GM21576 (cell line): ENCODE measurements at regions not wholly inside any gene's neighbourhood (a gene's known extent, or its start where the extent isn't known, plus 50 kb on each side); places are given as distances from the start of the nearest gene placed in this dataset.
"Not testable (repeated sequence)": the region's sequence is repeated elsewhere in the genome, so short reads cannot be mapped to it uniquely, and the experiment has no call there.

ENCODE experiments used
- ATAC-seq: cut with Tn5 transposase; IDR thresholded peaks from one replicate; pipeline ENCODE4 v1.9.1; 2021; ENCODE audit warnings: mild to moderate bottlenecking, moderate library complexity; ENCODE audit not compliant: unreplicated experiment

DNA sequence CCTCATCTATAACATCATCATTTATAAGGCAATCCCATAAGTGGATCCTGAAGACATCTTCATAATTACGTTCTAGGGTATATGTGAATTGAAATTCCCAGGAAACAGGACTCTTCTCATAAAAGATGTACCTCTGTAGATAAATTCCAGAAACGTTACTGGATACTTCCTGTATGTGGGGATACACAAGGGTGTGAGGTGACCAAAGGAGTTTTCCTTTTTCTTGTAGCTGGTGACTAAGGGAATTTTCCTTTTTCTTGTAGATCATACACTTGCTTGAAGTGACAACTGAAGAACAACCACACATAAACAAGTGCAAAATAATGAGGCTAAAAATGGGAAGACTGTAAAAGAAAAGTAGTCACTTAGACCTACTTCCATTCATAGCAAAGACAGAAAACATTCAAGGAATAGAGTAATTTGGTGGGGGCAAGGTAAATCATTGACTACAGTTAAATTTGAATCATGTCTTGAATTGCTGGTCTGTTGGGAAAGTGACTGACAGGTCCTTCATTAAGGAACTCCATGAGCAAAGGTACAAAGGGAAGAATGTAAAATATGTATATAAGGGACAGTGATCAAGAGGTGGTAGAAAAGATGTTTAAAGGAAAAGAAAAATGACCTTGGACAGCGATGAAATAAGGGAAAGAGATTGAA is 53.2 kb upstream of the UBE2E3 start:
- no peak for ATAC-seq

DNA sequence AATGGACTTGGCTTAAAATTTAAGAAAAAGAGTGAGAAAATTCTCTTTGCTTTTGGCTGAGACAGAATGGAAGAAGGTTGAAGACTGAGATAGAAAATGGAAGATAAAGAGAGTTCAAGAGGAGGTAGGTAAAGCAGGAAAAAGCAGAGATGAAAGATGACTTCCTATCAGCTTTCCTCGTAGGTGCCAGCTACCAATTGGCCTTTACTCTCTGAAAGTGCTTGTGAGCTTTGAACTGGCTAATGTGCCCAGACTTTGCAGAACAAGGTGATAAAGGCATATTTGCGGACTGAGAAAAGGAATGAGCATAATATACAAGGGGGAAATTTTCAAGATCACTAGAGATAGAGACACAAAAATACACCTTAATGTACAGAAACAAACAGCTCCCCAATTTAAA is 54.7 kb upstream of the UBE2E3 start:
- no peak for ATAC-seq

DNA sequence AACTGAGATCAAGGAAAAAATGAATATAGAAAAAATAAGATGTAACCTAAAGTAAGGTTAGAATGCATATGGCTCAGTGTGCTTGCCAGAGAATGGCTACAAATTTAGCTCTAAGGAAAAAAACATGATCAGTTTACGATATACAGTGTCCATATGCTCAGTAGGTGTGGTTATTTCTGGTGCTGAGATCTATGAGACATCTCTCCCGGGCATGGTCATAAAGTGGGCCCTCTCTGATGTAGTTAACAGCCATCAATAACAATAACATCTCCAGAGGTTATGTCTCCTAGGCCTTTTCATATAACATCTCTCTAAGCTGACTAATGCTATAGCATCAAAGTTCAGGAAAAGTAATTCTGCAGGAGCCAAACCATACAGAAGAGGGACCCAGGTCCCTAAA is 56.3 kb upstream of the UBE2E3 start:
- no peak for ATAC-seq

DNA sequence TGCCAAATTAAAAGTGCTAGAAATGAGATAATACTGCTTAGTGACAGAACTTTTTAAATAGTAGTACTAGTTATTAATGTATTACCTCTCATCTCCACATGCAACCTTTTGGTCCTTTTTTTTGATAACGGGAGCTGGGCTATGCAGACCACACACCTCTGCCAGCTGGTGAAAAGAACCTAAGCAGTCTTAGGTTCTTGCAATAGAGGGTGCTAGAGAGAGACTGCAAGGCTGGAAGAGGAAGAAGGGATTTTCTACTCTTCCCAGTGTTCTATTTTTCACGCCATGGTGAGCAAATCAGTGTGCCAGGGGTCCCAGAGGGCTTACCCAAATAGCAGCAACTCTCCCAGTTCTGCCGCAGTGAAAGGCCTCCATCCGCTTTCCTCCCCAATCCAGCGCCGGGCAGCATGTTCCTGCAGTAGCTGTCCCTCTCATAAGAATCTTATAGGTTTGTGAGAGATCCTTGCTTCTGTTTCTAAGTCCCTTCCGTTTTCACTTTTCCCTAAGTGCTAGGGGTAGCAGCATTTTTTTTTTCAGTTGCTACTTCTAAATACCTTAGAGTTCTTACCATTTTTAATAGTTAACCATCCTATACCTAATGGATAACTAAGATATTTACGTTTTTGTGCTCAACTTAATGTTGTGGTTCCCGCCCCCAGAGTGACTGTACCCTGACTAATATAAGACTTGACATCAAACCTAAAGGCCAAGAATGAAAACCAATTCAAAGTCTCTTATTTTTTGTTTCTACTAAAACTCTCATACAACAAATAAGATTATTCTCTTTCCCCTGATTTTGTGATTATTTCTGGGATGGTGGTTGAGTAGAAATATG is 69.4 kb upstream of the UBE2E3 start:
- ATAC-seq = no peak

GRCh38 chr2:180907731-180908130 is 72.7 kb upstream of the UBE2E3 start:
- no peak for ATAC-seq

DNA sequence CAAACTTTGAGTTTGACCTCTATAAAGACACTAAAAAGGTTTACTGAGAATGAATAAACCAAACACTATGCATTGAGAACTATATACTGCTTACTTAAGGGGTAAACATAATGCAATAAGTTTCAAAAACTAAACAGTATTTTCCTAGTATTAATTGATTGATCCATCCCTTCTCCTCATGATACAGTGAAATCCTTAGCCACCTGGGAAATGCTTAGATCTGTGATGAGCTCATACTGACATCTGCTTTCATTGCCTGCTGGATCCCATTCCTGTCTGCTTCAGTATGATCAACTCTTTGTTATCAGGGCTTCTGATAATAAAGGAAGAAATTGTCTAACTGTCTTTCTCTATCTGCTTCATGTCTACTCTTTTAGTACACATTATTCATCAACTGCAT is 74.9 kb upstream of the UBE2E3 start:
- no peak for ATAC-seq

DNA sequence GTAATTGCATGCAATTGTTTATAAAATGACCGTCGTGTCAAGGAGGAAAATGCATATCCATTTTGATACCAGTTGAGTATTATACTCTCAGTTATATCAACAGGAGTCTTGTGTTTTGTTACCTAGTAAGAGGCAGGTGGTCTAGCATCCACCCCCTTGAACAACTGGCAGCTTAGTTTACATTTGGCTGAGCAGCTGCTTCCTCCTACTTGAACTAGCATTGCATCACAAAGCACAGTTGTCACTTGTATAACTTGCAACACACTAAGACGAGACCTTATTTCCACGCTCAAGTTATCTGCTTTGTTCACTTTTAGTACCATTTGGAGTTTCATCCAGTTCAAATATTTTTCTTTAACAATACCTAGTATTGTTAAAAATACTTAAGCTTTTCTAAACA is 75.4 kb upstream of the UBE2E3 start:
- no peak for ATAC-seq

- ATAC-seq = no peak
Observed at GRCh38 chr2:180901331-180901730, 79.1 kb upstream of the UBE2E3 start.

- ATAC-seq = no peak
Observed at GRCh38 chr2:180893752-180894151, 86.7 kb upstream of the UBE2E3 start.

DNA sequence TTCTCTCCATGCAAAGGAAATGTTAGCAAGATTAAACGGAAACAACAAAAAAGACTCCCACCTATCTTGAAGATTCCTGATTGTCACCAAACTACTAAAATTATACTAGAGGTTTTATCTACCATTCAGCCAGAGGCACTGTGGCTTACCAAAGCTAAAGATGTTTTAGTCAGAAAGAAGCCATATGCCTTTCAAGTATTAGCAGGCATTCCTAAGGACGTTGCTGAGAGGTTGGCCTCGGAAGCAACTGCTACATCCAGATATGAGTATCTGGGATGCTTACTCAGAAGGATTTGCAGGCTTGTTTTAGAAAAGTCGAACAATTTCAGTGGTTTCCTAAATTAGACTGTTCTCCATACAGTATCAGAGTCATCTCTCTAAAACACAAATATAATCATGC is 88.3 kb upstream of the UBE2E3 start:
- ATAC-seq = no peak

DNA sequence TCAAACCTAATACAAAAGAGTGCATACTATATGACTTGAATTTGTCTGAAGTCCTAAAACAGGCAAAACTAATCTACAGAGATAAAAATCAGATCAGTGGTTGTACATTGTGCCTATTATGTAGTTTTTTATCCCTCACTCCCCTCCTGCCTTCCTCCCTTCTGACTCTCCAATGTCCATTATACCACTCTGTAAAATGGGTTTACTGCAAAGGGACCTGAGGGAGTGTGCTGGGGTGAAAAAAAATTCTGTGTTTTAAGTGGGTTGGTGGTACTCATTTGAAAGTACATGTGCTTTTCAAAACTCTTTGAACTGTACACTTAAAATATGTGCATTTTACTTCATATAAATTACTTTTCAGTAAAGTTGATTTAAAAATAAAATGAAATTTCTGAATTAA is 89.0 kb upstream of the UBE2E3 start:
- ATAC-seq = no peak

GRCh38 chr2:180890781-180891180 is 89.6 kb upstream of the UBE2E3 start:
- no peak for ATAC-seq

DNA sequence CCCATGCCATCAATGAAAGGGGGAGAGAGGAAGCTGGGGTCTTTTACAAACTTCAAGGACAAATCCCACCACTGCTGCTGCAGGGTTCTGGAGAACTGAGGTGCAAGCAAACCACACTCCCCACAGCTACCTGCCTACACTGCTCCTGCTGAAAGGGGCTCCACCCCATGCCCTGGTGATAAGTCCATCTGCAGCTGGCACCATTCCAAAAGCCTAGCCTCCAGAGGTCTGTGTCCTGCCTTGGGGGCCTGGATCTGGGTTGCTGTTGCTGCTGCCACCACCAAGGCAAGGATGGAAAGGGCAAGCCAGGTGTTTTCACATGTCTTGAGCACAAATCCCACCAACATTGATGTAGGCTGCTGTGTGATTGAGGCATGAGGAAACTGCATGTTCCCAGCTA is 97.4 kb upstream of the UBE2E3 start:
- no peak for ATAC-seq

DNA sequence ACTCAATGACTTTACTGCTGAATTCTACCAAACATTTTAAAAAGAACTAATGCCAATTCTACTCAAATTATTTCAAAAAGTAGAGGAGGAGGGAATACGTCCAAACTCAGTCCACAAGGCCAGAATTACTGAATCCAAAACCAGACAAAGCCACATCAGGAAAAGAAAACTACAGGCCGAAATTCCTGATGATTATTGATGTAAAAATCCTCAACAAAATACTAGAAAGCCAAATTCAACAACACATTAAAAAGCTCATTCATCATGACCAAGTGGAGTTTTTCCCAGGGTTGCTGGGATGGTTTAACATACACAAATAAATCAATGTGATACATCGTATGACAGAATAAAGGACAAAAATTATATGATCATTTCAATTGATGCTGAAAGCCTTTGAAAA is 103.9 kb upstream of the UBE2E3 start:
- ATAC-seq = no peak

GRCh38 chr2:180873219-180873618 is 107.2 kb upstream of the UBE2E3 start:
- ATAC-seq = no peak

- not testable (repeated sequence) for ATAC-seq
Observed at GRCh38 chr2:180872781-180873180, 107.6 kb upstream of the UBE2E3 start.

GRCh38 chr2:180872255-180872654 is 108.2 kb upstream of the UBE2E3 start:
- no peak for ATAC-seq

GRCh38 chr2:180871649-180872048 is 108.8 kb upstream of the UBE2E3 start:
- no peak for ATAC-seq

GRCh38 chr2:180849851-180850250 is 130.6 kb upstream of the UBE2E3 start:
- no peak for ATAC-seq

DNA sequence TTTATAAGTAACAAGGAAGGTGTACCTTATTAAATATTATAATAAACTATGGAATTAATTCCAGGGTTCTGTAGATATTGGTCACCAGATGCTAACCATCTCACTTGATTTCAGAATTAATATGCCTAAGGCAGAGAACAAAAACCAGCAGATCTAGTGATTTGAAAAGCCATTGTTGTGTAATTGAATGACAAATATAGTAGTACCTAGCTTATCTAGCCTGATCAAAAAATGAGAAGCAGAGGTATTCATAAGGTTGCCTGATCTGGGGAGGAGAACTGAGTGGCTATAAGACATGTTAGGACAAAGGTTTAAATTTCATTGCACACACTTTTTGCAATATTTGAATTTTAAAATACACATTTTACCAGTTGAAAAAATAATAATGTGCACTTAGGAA is 132.0 kb upstream of the UBE2E3 start:
- no peak for ATAC-seq

DNA sequence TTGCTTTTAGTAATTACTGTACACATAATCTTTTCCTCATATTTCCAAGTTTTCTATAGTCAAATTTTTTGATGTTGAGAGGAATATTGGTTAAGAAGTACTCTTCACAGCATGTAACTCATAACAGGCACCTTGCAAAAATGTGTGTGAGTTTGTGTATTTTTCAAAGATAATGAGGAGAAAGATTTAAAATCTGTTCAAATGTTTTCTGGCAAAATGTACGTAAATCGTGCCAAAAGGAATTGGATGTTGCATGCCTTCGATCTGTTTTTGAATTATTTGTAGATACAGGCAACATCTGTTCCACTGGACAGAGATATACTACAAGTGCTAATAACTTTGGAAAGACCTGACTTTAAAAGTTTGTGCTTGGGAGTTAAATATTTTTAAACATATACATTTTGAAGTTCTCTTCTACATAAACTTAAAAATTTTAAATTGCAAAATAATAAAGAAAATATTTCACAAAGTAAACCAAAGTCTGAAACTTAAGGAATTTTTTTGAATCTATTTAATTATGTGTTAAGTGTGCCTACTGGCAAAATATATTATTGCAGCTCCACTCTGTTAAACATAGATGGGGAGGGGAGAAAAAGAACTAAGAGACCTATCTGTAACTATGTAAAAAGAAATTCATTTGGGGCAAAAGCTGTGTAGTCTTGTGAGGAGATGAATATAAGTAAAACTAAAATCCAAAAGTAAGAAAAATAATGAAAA is 133.5 kb upstream of the UBE2E3 start:
- no peak for ATAC-seq

GRCh38 chr2:180842461-180842860 is 137.9 kb upstream of the UBE2E3 start:
- ATAC-seq = no peak
